NCI-H2107 treated with DMSO at 0.1 percent for 48 hours (cell line): ENCODE measurements at regions not wholly inside any gene's neighbourhood (a gene's known extent, or its start where the extent isn't known, plus 50 kb on each side); places are given as distances from the start of the nearest gene placed in this dataset.

Experiments used
- DNase-seq: peaks from one replicate; lab custom pipeline; 2025; ENCODE audit not compliant: unreplicated experiment; lab: John Stamatoyannopoulos, UW

DNA sequence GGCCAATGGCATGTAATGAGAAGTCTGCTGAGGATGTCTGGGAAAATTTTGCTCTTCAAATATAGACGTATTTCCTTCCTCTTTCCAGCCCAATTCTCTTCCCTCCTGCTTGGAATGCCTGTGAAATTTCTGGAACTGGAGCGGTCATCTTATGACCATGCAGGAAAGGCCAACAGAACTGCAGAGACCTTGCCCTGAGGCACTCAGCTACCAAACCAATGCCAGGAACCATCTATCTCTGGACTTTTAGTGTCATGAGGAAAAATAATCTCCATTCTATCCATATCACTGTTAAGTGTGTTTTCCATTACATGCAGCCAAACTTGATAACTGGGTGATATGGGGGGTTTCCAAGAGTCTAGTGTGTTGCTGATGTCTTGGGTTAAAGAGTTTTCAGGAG is 363.7 kb downstream of the SLC4A3 start:
- no peak for DNase-seq

GRCh38 chr2:219995399-219995798 is 368.0 kb downstream of the SLC4A3 start:
- DNase-seq: no peak

- DNase-seq: no peak
Observed at GRCh38 chr2:219995991-219996765, 368.7 kb downstream of the SLC4A3 start.

- DNase-seq: peak; percentile 50
Observed at GRCh38 chr2:219997341-219997851, 370.0 kb downstream of the SLC4A3 start.

- DNase-seq: no peak
Observed at GRCh38 chr2:219998107-219998506, 370.7 kb downstream of the SLC4A3 start.

- no peak for DNase-seq
Observed at GRCh38 chr2:219998714-219999227, 371.3 kb downstream of the SLC4A3 start.

GRCh38 chr2:220000080-220000479 is 372.6 kb downstream of the SLC4A3 start:
- DNase-seq: no peak

- no peak for DNase-seq
Observed at GRCh38 chr2:220000586-220000985, 373.2 kb downstream of the SLC4A3 start.

- no peak for DNase-seq
Observed at GRCh38 chr2:220001751-220002150, 374.3 kb downstream of the SLC4A3 start.

DNA sequence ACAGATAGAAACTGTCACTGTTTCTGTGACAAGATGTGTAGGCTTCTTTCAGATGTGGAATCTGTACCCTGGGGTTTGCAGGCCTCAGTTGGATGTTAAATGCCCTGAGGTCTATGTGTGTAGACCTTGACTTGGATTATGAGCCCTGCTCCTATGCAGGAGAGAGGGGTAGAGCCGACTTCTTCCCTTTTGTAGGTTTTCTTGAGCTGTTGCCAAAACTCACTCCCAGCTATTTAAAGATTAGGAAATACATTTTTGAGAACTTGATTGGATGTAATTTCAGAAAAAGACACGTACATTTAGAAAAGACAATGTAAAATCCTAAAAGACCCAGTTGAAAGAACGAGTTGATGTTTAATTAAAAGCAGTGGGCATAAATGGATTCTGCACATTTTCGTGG is 374.8 kb downstream of the SLC4A3 start:
- no peak for DNase-seq

GRCh38 chr2:220002699-220003098 is 375.3 kb downstream of the SLC4A3 start:
- no peak for DNase-seq

GRCh38 chr2:220005362-220005761 is 377.9 kb downstream of the SLC4A3 start:
- no peak for DNase-seq

DNA sequence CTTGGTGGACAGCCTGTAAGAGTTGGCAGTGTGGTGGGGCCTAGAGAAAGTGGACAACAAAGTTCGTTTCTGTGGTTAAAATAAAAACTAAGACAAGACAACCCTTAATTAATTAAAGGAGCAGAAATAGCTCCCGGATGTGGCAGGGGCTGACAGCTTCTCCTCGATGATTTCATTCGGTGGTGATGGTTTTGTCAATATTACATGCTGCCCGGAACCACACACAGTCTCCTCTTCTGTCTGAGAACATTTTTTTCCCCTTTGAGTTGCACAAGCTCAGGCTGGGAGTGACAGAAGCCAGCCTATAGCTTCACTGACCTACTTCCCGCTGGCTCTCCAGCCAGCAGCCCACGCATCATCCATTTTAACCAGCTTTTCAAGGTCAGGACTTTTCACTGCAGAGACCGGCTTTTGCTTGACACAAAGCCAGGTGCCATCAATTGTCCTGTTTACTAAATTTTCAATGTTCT is 378.8 kb downstream of the SLC4A3 start:
- DNase-seq: no peak

DNA sequence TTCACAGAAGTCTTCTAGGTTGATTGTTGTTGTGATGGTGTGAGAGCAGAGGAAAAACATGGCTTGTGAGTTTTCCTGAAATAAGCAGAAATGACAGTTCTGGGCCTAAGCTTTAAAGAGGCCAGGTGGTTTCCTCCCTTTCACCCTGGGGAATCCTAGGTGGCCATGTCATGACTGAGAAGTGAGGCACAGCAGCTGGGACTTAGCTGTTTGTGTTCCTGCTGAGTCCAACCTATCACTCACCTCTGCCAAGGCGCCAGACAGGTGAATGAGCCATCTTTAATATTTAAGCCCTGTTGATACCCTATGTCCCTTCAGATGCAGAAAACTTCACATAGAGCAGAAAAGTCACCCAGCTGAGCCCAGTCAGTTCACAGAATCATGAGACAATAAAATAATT is 384.4 kb downstream of the SLC4A3 start:
- DNase-seq: no peak

GRCh38 chr2:220014961-220015360 is 387.5 kb downstream of the SLC4A3 start:
- no peak for DNase-seq

DNA sequence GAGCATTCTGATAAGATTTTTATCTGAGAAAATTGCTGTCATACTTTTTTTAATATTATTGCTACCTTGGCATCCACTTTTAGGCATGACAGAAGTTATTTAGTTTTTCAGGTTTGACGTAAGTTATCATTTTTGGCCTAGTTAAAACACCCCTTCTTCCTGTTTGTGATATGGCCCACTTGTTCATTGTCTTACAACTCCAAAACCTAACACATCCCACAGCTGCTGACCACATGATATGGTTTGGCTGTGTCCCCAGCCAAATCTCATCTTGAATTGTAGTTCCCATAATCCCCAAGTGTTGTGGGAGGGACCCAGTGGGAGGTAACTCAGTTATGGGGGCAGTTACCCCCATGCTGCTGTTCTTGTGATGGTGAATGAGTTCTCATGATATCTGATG is 388.1 kb downstream of the SLC4A3 start:
- no peak for DNase-seq

DNA sequence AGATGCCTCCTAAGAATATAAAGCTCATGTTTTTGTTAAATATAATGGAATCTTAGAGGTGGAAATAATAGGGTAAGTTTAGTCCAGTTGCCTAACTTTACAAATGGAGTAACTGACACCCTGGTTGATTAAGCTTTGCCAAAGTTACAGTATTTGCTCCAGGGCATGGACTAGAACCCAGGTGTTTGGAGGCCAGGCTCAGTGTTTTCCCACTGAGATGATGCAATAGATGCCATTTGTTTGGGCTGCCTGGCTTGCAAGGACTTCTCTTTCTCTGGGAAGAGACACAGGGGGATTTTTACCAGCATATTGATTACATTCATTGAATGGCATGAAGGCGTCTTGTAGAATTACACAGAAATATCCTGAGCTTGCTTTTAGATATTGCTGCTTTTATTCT is 397.8 kb downstream of the SLC4A3 start:
- no peak for DNase-seq

DNA sequence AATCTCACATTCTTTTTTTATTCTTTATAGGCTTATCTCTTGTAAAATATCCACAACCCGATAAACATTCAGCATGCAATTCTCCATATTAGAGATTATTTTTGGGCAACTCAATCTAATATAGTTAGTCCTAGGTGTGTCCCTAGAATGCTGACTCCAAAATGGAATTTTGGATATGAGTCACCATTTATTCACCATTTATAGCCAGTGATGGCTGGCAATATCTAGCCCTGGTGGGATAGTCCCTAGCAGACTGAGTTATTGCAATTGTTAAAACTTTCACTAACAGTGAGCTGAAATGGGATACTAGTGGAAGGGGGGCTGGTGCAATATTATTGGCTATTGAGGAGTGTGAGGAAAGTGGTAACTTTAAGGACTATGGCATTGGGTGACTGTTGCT is 401.6 kb downstream of the SLC4A3 start:
- DNase-seq: no peak

- DNase-seq: no peak
Observed at GRCh38 chr2:220033546-220033945, 406.1 kb downstream of the SLC4A3 start.

DNA sequence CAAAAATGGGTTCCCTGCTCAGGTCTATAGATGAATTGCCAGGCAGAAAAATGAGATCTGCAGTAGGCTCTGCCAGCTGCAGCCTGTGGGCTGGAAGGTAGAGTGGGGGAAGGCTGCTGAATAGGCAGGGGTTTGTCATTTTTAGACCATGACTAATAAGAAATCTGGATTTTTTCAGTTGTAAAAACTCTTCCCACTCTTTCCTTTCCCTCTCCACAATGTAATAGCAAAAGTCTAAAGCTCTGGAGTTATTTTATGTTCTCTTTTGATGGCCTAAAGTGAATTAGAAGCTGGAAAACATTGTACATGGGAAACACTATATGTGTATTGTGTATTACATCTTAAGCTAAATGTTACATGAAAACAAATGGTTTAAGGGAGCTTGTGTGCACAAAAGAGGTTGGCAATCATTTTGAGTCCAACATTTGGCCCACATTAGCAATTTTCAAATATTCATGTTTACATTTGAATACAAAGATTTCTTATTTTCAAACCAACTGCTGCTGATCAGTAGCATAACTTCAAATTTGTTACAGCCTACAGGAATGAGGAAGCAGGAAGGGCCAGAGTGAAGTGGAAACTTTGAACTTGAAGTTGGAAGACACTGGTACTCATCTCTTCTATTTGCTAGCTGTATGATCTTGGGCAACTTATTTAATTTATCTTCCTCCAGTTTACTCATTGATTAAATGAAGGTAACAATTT is 407.1 kb downstream of the SLC4A3 start:
- DNase-seq: no peak

DNA sequence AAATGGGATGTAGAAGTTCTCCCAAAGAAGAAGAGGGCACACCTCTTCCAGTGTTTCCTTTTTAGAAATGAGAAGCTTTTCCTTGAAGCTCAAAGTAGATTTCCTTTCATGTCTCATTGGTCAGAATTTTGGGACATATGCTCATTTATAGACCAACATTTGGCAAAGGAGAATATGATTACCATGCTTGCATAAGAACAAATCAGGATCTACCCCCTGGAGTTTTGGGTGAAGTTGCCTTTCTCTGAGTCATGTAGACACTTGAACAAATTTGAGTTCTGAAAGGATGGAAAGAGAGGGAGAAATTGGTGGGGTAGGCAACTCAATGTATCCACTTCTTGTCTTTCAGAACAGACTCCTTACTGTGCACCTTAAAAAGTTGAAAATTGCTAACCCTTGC is 409.0 kb downstream of the SLC4A3 start:
- DNase-seq: no peak

DNA sequence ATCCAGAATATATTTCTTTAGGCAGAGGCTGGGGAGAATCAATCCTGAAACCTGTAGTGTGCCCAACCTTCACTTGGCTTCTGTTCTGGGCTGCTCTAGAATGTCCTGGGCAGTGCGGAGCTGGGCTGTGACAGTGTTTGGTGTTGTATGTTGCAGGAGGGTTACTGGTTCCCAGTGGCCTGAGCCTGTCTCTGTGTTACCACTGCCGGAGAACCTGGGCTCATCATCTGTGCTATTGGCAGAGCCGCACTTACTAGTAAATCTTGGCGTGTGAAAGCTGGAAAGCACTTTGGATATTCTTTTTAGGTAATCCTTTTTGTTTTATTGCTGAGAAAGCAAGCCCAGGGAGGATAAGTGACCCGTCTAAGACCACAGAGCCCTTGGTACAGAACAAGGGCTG is 412.9 kb downstream of the SLC4A3 start:
- no peak for DNase-seq
